HepG2 (cell line): ENCODE measurements at regions not wholly inside any gene's neighbourhood (a gene's known extent, or its start where the extent isn't known, plus 50 kb on each side); places are given as distances from the start of the nearest gene placed in this dataset.

ENCODE experiments used
- ATAC-seq: fragments of 200-7000 bp; cut with Tn5 transposase; 3 replicates; pipeline ENCODE4 v1.9.1; 2020; ENCODE audit warnings: mild to moderate bottlenecking, moderate library complexity
- BruUV-seq: library from RNA; stranded (reverse); fragments of 400-500 nt; replicated peaks from 2 replicates; lab custom pipeline; 2021; lab: Mats Ljungman, UMichigan
- CTCF ChIA-PET: fragments of 300-600 bp; formaldehyde crosslinking; extraction: SDS; loops from one replicate; lab custom pipeline; 2021; ENCODE audit warnings: low total read pairs, inconsistent platforms, low intra/inter-chr PET ratio; lab: Yijun Ruan, JAX
- POLR2A ChIA-PET: fragments of 350-600 bp; sonication (Branson Sonifier 250); formaldehyde crosslinking; loops from one replicate; lab custom pipeline; 2020; ENCODE audit warnings: antibody characterized with exemption, inconsistent platforms; lab: Yijun Ruan, JAX
- DNase-seq: peaks from one replicate; pipeline ENCODE4 v3.0.0-alpha.2; 2015; ENCODE audit warnings: low spot score
- FAIRE-seq: peaks from 3 replicates; lab custom pipeline; 2011; peaks lifted over from hg19 to GRCh38; lab: Jason Lieb, UNC
- H2AFZ ChIP-seq: one replicate; pipeline ENCODE4 v1.6.1; 2011; ENCODE audit warnings: low read length, inconsistent platforms
- H3K27ac ChIP-seq: fragments of 300-600 bp; 3 replicates; pipeline ENCODE4 v1.8.0; 2011; ENCODE audit warnings: mixed run types, mild to moderate bottlenecking, mixed read lengths, low read length, inconsistent platforms; ENCODE audit not compliant: insufficient read depth; ENCODE audit errors: extremely low read length
- H3K27me3 ChIP-seq, 2 experiments: fragments of 200-600 bp in 1 of 2; 2 replicates in 1 of 2; 3 replicates in 1 of 2; pipeline versions ENCODE4 v1.6.0 to v1.8.0; 2011; ENCODE audit warnings: low read length in 2 of 2, mild to moderate bottlenecking in 2 of 2, moderate library complexity in 2 of 2, inconsistent platforms in 1 of 2; ENCODE audit not compliant: insufficient read depth in 2 of 2, control insufficient read depth in 1 of 2
- H3K36me3 ChIP-seq, 2 experiments: fragments of 200-600 bp in 1 of 2; replicated peaks in 1 of 2; 2 replicates in 1 of 2; 3 replicates in 1 of 2; pipeline versions ENCODE4 v1.5.1 to v1.8.0; 2011; ENCODE audit warnings: low read length in 2 of 2, inconsistent platforms in 1 of 2; ENCODE audit not compliant: insufficient read depth in 2 of 2, control insufficient read depth in 1 of 2
- H3K4me1 ChIP-seq: 2 replicates; pipeline ENCODE4 v1.5.1; 2012; ENCODE audit warnings: low read length, inconsistent platforms; ENCODE audit not compliant: insufficient read depth
- H3K4me2 ChIP-seq: 2 replicates; pipeline ENCODE4 v1.6.0; 2011; ENCODE audit warnings: low read depth, low read length, inconsistent platforms
- H3K4me3 ChIP-seq, 3 experiments: fragments of 200-600 bp in 1 of 3; sonication (generic), shearing (Covaris generic) in 1 of 3; replicated peaks in 1 of 3; 2 replicates each; pipeline ENCODE4 v1.5.1; 2011 to 2016; ENCODE audit warnings: low read length in 3 of 3, inconsistent platforms in 2 of 3, low read depth in 2 of 3, mild to moderate bottlenecking in 2 of 3, control low read depth in 1 of 3, mixed read lengths in 1 of 3; ENCODE audit not compliant: insufficient read depth in 1 of 3
- H3K79me2 ChIP-seq: one replicate; pipeline ENCODE4 v1.6.1; 2011; ENCODE audit warnings: low read length, inconsistent platforms; ENCODE audit not compliant: insufficient read depth
- H3K9ac ChIP-seq: 2 replicates; pipeline ENCODE4 v1.6.0; 2011; ENCODE audit warnings: mild to moderate bottlenecking, low read depth, low read length, inconsistent platforms; ENCODE audit not compliant: insufficient read depth
- H3K9me3 ChIP-seq: 2 replicates; pipeline ENCODE4 v1.5.1; 2012; ENCODE audit warnings: mild to moderate bottlenecking, low read length
- H4K20me1 ChIP-seq: 2 replicates; pipeline ENCODE4 v1.6.0; 2011; ENCODE audit warnings: inconsistent platforms, mild to moderate bottlenecking, low read length, moderate library complexity; ENCODE audit not compliant: insufficient read depth
- AGO2 ChIP-seq: fragments of 200-400 bp; formaldehyde crosslinking; optimal IDR thresholded peaks from 2 replicates; pipeline ENCODE3; 2017; ENCODE audit warnings: mild to moderate bottlenecking, low read depth, low read length, moderate library complexity
- EP300 ChIP-seq, 3 experiments: sonication (generic) in 1 of 3; formaldehyde crosslinking in 1 of 3; IDR thresholded peaks; 2 replicates each; pipeline versions ENCODE4 v1.5.1 to v1.6.1; 2011 to 2020; ENCODE audit warnings: low read depth in 2 of 3, low read length in 2 of 3, borderline replicate concordance in 1 of 3, improper control_type of control experiment in 1 of 3, mild to moderate bottlenecking in 1 of 3, missing genetic modification reagents in 1 of 3, moderate library complexity in 1 of 3
- PLSCR1 ChIP-seq: sonication (generic); formaldehyde crosslinking; IDR thresholded peaks from 2 replicates; pipeline ENCODE4 v1.5.0; 2020; ENCODE audit warnings: missing genetic modification reagents, mild to moderate bottlenecking, borderline replicate concordance
- SMARCC2 ChIP-seq: fragments of 450-650 bp; IDR thresholded peaks from 2 replicates; pipeline ENCODE4 v1.6.1; 2017; ENCODE audit warnings: antibody characterized with exemption, mild to moderate bottlenecking
- SP4 ChIP-seq: sonication (generic); formaldehyde crosslinking; IDR thresholded peaks from 2 replicates; pipeline ENCODE4 v1.8.1; 2023; ENCODE audit warnings: mild to moderate bottlenecking, missing genetic modification reagents
- TERF1 ChIP-seq: sonication (generic); formaldehyde crosslinking; IDR thresholded peaks from 2 replicates; pipeline ENCODE4 v1.8.0; 2022; ENCODE audit warnings: mild to moderate bottlenecking, missing genetic modification reagents, moderate library complexity
- ZBTB34 ChIP-seq: sonication (generic); formaldehyde crosslinking; IDR thresholded peaks from 2 replicates; pipeline ENCODE4 v1.8.0; 2022; ENCODE audit warnings: mild to moderate bottlenecking, missing genetic modification reagents
- ZNF280B ChIP-seq: sonication (generic); formaldehyde crosslinking; IDR thresholded peaks from 2 replicates; pipeline ENCODE4 v1.5.0; 2020; ENCODE audit warnings: missing genetic modification reagents, mild to moderate bottlenecking, borderline replicate concordance
- ZNF543 ChIP-seq: sonication (generic); formaldehyde crosslinking; IDR thresholded peaks from 2 replicates; pipeline ENCODE4 v1.4.0; 2020; ENCODE audit warnings: mild to moderate bottlenecking, missing genetic modification reagents
- ZNF816 ChIP-seq: sonication (generic); formaldehyde crosslinking; IDR thresholded peaks from 2 replicates; pipeline ENCODE4 v1.8.0; 2022; ENCODE audit warnings: missing genetic modification reagents, mild to moderate bottlenecking, borderline replicate concordance
- ZSCAN30 ChIP-seq: sonication (generic); formaldehyde crosslinking; IDR thresholded peaks from 2 replicates; pipeline ENCODE4 v1.5.0; 2020; ENCODE audit warnings: mild to moderate bottlenecking, missing genetic modification reagents
- whole genome bisulfite sequencing: methylation state at CpG from one replicate; pipeline ENCODE4 v1.1.6; 2017; ENCODE audit warnings: low lambda C conversion rate; 5-methylcytosine and 5-hydroxymethylcytosine counted together
- in situ Hi-C: cut with HindIII; loops from 2 replicates; pipeline ENCODE4 v1.10.0; 2017; ENCODE audit warnings: low pct_unique_long_range_greater_than_20kb; ENCODE audit not compliant: extremely low pct_ligation_motif_present
- intact Hi-C: fragments of 100-400 bp; cut with micrococcal nuclease; formaldehyde crosslinking; loops from one replicate; pipeline ENCODE4 v1.10.0; 2022; ENCODE audit not compliant: unreplicated experiment

GRCh38 chr20:56810141-56810540 lies 181.0 kb downstream of the TFAP2C start:
- no TSS peak for BruUV-seq
- Histone ChIP-seq H2AFZ (no peak overlapping the region), H4K20me1 (no peaks in the 10 kb centered on the region), H3K4me1 (no peaks in the 10 kb centered on the region), H3K79me2 (no peaks in the 10 kb centered on the region), H3K27ac (no peak overlapping the region), H3K36me3 (no peaks in the 10 kb centered on the region), H3K4me3 (no peak overlapping the region), H3K9ac (no peak overlapping the region), H3K27me3 (peaks cover 11 to 64% of the 10 kb centered on the region in 2 experiments), H3K4me2 (no peak overlapping the region), H3K9me3 (no peaks in the 10 kb centered on the region)
- FAIRE-seq: no peak
- ChIA-PET CTCF (no interaction called here), POLR2A (no interaction called here)
- WGBS: 15% methylated on average over 6 of the region's 6 CpGs
- in situ Hi-C loops: no loop called here
- DNase-seq: no peak
- intact Hi-C loops: no loop called here
- TF ChIP-seq ZNF816 (CRISPR knock-in tag) (no peak), TERF1 (CRISPR knock-in tag) (no peak), EP300 (IDR thresholded peaks at IDR 0.05; ENCODE audit: low read depth in 2 of 2, low read length in 2 of 2) (no peak), EP300 (CRISPR knock-in tag; IDR thresholded peaks at IDR 0.05; ENCODE audit: borderline replicate concordance) (no peak), ZNF543 (CRISPR knock-in tag) (no peak), ZNF280B (no peak), SMARCC2 (no peak), ZSCAN30 (CRISPR knock-in tag) (no peak), PLSCR1 (CRISPR knock-in tag) (no peak), AGO2 (no peak), ZBTB34 (CRISPR knock-in tag) (no peak), SP4 (CRISPR knock-in tag) (no peak)
- ATAC-seq: no peak
